ENCODE measurements at regions not wholly inside any gene's neighbourhood (a gene's known extent, or its start where the extent isn't known, plus 50 kb on each side); places are given as distances from the start of the nearest gene placed in this dataset.

DNA sequence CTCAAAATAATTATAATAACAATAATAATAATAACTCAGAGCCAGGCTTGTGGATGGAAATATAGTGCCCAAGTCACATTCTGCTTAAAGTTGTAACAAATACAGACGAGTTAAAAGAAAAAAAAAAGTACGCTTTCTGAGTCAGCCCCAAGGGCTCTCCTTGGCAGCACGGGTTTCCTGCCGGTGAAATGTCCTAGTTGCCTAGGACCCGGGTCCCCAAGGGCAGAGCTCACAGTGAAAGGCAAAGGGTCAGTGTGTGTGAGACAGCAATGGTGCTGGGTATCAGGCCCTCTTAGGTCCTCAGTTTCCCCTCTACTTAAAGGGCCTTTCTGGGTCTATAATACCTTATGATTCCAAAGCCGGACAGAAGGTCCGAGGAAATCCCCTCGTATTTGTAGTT is 96.3 kb upstream of the CLMN start:
- TF ChIP-seq, protein P1, sequence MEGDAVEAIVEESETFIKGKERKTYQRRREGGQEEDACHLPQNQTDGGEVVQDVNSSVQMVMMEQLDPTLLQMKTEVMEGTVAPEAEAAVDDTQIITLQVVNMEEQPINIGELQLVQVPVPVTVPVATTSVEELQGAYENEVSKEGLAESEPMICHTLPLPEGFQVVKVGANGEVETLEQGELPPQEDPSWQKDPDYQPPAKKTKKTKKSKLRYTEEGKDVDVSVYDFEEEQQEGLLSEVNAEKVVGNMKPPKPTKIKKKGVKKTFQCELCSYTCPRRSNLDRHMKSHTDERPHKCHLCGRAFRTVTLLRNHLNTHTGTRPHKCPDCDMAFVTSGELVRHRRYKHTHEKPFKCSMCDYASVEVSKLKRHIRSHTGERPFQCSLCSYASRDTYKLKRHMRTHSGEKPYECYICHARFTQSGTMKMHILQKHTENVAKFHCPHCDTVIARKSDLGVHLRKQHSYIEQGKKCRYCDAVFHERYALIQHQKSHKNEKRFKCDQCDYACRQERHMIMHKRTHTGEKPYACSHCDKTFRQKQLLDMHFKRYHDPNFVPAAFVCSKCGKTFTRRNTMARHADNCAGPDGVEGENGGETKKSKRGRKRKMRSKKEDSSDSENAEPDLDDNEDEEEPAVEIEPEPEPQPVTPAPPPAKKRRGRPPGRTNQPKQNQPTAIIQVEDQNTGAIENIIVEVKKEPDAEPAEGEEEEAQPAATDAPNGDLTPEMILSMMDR (IDR thresholded peaks at IDR 0.05): no peak
- Histone ChIP-seq H3K27ac (no peak overlapping the region), H3K4me3 (no peak overlapping the region)
- DNase-seq (ENCODE audit: low spot score): no peak

DNA sequence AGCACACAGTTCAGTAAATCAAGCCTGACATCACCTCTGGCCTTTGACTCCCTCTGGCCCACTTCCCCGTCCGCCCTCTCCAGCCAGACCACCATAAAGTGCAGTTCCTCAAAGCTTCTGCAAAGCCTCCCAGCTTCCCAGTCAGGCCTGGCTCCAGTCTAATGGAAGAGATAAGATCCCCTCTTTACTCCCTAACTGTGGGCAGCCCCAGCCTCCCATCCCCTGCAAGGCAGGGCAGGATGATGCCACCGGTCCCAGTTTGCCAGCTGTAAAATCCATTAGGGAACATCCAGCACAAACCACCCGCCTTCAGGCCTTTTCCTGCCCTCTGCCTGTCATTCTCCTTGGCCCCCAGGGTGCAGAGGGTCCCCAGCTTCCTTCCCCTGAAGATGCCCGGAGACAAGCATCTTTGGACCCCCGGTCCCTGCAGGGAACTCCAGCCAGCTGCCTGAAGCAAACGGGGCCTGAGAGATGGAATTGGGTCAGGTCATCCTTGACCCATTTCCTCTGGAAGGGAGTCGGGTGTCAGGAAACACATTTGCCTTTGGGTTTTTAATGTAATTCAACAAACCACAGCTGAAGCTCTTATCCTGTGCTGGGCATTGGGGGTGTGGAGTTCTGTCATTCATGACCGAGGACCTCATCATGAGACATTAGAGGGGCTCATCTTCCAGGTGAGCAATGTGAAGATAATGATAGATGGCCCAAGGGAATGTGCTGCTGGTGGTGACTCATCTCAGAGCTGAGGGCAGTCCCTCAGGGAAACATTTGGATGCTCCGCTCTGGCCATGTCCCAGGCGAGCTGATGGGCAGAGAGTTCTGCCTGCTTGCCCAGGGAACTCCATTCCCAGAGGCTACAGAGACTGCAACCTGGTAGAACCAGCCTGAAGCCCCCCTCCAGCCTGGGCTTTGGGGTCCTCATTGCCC is 93.8 kb upstream of the CLMN start:
- Histone ChIP-seq H3K27ac (no peak overlapping the region), H3K4me3 (no peak overlapping the region)
- no peak for DNase-seq (ENCODE audit: low spot score)
- TF ChIP-seq, protein P1 (IDR thresholded peaks at IDR 0.05): no peak

DNA sequence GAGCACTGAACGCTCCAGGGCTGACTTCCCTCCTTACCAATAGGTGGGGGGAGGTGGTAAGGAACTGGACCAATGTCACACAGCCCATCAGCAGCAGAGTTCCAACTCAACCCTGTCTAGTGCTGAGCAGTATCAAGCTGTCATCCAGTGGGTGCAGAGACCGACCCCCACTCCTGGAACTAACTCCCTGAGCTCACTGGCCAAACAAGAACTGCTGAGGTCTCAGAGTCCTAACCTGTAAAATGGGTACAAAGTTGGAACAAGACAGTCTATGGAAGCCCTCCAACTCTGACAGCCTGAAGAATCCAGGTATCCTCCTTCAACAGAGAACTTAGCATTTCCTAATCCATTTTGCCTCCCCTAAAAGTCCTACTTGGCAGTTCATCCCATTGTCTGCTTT is 91.1 kb upstream of the CLMN start:
- H3K27ac ChIP-seq: peak overlapping the region; percentile 13 to 75

DNA sequence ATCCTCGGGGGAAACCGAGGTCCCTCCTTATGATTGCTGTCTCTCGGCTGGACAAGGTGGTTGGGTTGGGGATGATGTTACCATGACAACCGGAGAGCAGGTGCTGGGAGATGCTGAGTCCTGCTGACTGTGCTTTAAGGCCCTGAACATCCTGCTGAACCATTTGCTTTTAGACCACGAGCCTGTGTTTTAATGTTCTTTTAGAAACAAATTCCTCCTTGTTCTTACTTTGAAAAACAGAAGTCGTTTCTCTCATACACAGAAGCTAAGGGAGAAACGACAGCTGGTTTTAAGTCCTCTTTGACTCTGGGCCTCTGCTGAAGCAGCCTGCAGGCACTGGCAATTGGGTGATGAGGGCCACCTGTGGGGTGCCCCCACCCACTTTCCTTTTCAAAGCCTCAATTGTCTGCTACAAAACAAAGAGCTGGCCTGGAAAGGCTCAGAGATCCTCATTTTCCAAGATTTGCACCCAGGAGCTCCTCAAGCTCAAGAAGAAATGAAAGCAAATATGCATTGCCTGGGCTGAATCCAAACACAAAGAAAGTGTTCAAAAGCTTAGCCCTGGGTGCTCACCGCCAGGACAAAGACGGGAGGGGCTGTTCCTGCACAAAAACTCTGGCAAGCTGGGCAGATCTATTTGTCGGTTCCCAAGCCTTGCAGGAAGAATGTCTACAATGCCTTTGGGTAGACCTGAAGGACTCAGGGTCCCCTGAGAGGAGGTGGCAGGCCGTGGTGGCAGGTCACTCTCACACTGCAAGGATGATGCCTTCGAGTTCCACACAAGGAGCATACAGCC is 90.0 kb upstream of the CLMN start:
- no peak overlapping the region for H3K4me3 ChIP-seq
- H3K27ac ChIP-seq: peak overlapping the region; percentile 75 to 91
- no peak for DNase-seq (ENCODE audit: low spot score)
- TF ChIP-seq, protein P1 (IDR thresholded peaks at IDR 0.05): no peak

More for the DNA sequence above, 91.1 kb upstream of the CLMN start:
- DNase-seq (ENCODE audit: low spot score): no peak
- H3K4me3 ChIP-seq: no peak overlapping the region
- TF ChIP-seq, protein P1 (IDR thresholded peaks at IDR 0.05): no peak

DNA sequence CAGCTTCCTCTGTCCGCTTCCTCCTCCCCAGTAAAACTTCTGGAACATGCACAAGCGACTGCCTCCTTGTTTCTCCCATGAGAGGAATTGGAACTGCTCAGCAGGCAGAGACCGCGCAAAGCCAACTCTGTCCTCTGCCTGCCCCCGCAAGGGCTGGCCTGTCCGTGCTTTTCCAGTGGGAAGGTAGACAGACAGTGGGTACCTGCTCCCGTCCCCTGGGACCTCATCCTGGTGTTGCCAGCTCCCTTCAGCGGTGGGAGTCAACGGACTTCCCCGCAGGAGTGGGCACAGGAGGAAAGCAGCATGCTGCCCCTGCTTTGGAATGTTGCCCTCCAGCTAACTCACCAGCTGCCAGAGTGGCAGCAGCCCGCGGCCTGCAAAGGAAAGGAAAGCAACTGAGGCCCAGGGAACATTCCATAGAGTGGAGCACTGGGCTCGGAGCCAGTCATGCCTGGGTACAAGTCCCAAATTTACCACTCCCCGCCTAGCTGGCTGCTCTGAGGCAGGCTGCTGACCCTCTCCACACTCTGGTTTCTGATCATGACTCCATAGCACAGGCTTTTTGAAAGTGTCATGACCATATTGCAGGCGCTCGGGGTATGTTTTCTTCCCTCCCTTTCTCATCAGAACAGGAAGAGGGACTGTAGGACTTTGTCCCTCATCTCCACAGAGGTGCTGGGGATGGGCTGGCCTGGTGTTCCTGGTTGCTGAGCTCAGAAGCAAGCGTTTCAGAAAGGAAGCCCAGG is 89.2 kb upstream of the CLMN start:
- TF ChIP-seq, protein P1 (IDR thresholded peaks at IDR 0.05): no peak
- Histone ChIP-seq H3K27ac (peak overlapping the region; percentile 75 to 91), H3K4me3 (peak overlapping the region; percentile 54)
- DNase-seq (ENCODE audit: low spot score): peak; percentile 76

DNA sequence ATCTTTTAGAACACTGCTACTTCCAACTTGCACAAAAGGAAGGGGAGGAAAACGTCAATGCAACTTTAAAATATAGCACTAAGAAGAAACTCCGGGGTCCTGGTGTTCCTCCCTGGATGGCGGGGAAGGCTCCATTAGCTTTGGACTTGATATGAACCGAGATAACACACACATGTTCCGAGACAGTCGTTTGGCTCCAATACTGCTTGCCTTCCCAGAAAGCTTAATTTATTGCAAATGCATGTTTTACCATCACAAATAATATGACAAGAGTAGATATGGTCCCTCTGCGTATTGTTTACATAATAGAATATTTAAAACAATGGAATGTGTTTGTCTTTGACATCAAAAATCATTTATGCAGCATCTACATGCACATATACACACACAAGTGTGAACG is 87.6 kb upstream of the CLMN start:
- no peak for DNase-seq (ENCODE audit: low spot score)
- Histone ChIP-seq H3K27ac (no peak overlapping the region), H3K4me3 (no peak overlapping the region)
- TF ChIP-seq, protein P1 (IDR thresholded peaks at IDR 0.05): no peak
